ENCODE measurements at regions not wholly inside any gene's neighbourhood (a gene's known extent, or its start where the extent isn't known, plus 50 kb on each side); places are given as distances from the start of the nearest gene placed in this dataset.

GRCh38 chr4:154977228-154977627 is 196.2 kb downstream of the RBM46 start:
- no peak for TF ChIP-seq CTCF (IDR thresholded peaks at IDR 0.05; ENCODE audit: insufficient read depth, low read length)
- H3K4me3 ChIP-seq (ENCODE audit: low read depth, low read length): no peak overlapping the region
- DNase-seq (ENCODE audit: low read depth): no peak

DNA sequence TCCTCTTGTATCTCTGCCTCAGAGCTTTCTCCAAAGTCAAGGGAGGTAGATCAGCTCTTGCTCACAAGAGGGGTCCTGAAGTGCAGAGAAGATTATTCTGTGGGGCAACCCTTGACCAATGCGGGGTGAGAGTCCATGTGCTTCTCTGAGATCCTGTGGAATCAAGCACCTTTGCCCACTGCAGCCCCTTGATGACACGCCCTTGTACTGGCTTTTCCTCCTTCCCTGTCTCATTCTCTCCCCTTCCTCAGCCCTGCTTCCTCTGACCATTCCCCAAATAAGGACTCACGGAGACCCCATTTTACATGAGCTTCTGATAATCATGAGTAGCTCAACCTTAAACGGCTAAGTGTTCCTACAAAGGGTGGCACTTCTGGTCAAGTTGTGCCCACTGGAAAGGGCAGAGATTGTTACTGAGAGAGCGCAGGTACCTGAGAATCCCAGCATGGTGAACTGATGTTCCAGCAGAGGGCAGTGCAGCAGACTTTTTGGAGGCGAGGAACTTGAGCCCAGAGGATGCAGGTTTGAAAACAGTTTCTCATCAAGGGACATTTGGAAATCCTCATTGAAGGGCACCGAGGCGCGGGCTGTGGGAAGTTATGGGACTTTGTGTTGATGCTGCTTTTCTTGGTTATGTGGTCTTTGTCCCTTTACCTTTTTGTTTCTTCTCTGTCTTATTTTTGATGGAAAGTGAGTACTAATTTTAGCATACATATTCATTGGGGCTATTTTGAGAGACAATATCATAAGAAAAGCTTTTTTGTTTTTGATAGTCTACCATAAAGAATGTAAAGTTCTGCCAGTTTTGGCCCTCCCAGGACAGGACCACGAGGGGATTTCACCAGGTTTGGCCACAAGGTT is 201.3 kb downstream of the RBM46 start:
- no peak overlapping the region for H3K4me3 ChIP-seq (ENCODE audit: low read depth, low read length)
- TF ChIP-seq CTCF (IDR thresholded peaks at IDR 0.05; ENCODE audit: insufficient read depth, low read length): peak; percentile 82
- DNase-seq (ENCODE audit: low read depth): peak; percentile 81

DNA sequence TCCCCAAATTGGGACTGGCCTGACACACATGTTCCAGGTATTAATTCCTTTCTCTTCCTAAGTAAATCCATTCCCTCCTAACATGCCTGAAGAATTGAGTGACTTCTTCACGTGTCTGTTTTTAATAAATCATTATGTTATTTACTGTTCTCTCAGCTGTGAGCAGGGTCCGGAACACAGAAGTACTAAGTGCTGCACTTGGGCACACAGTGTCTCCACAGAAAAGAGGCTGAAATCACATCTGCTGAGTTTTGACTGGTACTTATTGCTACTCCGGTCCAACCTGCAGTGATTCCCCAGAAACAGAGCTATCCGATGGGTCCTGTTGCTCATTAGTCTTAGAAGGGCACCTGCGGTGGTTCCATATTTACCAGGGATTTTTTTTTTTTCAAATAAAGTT is 202.6 kb downstream of the RBM46 start:
- no peak for TF ChIP-seq CTCF (IDR thresholded peaks at IDR 0.05; ENCODE audit: insufficient read depth, low read length)
- no peak overlapping the region for H3K4me3 ChIP-seq (ENCODE audit: low read depth, low read length)
- DNase-seq (ENCODE audit: low read depth): no peak

DNA sequence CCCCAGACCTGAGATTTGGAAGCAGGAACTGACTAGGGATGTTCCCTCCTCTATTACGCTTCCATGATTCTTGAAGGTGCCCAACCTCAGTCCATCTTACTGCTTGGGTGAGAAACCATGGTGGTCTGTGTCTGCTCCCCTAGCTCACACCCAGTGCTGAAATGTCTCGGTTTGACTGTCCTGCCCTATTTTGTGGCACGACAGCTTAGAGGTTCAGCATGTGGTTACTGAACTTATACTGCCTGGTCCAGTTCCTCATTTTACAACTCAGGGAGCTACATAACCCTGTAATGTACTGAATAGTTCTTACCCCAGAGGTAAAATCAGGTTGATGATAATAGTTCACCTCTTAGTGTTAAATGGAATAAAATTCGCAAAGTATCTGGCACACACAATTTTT is 203.1 kb downstream of the RBM46 start:
- no peak for DNase-seq (ENCODE audit: low read depth)
- H3K4me3 ChIP-seq (ENCODE audit: low read depth, low read length): no peak overlapping the region
- no peak for TF ChIP-seq CTCF (IDR thresholded peaks at IDR 0.05; ENCODE audit: insufficient read depth, low read length)

DNA sequence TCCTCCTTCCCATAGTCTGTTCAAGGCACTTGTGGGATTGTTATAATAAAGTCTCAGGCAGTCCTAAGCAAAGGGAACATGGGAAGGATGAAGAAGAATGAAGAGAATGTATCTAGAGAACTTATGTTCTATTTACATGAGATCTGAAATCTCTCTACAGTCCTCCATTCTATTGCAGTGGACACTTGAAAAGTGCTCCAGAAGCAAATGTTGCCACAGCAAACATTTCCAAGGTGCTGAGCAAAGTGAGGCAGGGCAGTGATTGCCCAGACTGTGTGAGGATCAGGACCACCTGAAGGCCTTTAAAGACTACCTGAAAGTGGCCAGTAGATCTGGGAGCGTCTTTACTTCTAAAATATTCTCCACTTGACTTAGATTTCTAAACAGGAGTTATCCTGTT is 203.5 kb downstream of the RBM46 start:
- DNase-seq (ENCODE audit: low read depth): no peak
- TF ChIP-seq CTCF (IDR thresholded peaks at IDR 0.05; ENCODE audit: insufficient read depth, low read length): no peak

DNA sequence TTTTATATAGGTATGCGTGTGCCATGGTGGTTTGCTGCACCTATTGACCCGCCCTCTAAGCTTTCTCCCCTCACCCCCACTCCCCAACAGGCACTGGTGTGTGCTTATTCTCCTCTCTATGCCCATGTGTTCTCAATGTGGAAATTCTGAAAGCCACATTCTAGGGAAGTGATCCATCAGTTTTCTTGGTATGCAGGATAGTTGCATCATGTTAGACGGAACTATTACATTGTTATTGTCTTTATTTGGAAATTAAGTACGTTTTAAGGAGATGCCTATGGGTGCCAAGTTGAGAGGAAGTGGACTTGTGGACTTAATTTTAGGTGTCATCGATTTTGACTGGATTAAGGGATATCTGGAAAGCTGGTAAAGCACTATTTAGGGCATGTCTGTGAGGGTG is 204.6 kb downstream of the RBM46 start:
- peak; percentile 65 for DNase-seq (ENCODE audit: low read depth)
- no peak for TF ChIP-seq CTCF (IDR thresholded peaks at IDR 0.05; ENCODE audit: insufficient read depth, low read length)
- H3K4me3 ChIP-seq (ENCODE audit: low read depth, low read length): no peak overlapping the region

More for the DNA sequence above, 203.5 kb downstream of the RBM46 start:
- no peak overlapping the region for H3K4me3 ChIP-seq (ENCODE audit: low read depth, low read length)

Measured in fibroblast of the aortic adventitia (primary cell).